ENCODE measurements at regions not wholly inside any gene's neighbourhood (a gene's known extent, or its start where the extent isn't known, plus 50 kb on each side); places are given as distances from the start of the nearest gene placed in this dataset.

GRCh38 chr5:67876371-67876770 is 339.2 kb upstream of the PIK3R1 start:
- TF ChIP-seq FOS (IDR thresholded peaks at IDR 0.05; ENCODE audit: borderline replicate concordance, insufficient read depth, low read length) (no peak), EZH2 (IDR thresholded peaks at IDR 0.05; ENCODE audit: borderline replicate concordance, low read depth, low read length, severe bottlenecking) (no peak), CTCF (IDR thresholded peaks at IDR 0.05; ENCODE audit: extremely low read depth in 1 of 2, insufficient read depth in 1 of 2, low read depth in 1 of 2, low read length in 2 of 2) (no peak), MYC (IDR thresholded peaks at IDR 0.05; ENCODE audit: low read depth, low read length) (no peak), POLR2AphosphoS5 (IDR thresholded peaks at IDR 0.05; ENCODE audit: insufficient read depth, low read depth, low read length) (no peak), MAX (IDR thresholded peaks at IDR 0.05; ENCODE audit: insufficient read depth, insufficient read length) (no peak), POLR2A (IDR thresholded peaks at IDR 0.05; ENCODE audit: low read depth, low read length) (no peak), JUN (IDR thresholded peaks at IDR 0.05; ENCODE audit: borderline replicate concordance, insufficient read depth, insufficient read length, low read depth) (no peak)

Data from endothelial cell of umbilical vein (primary cell).